IMR-90 (cell line): ENCODE measurements at regions not wholly inside any gene's neighbourhood (a gene's known extent, or its start where the extent isn't known, plus 50 kb on each side); places are given as distances from the start of the nearest gene placed in this dataset.

Experiments
- ATAC-seq: fragments of 200-7000 bp; cut with Tn5 transposase; 2 replicates; pipeline ENCODE4 v1.9.1; 2020; ENCODE audit warnings: low read depth, mild to moderate bottlenecking, moderate library complexity
- BruUV-seq: library from RNA; stranded (reverse); fragments of 400-500 nt; replicated peaks from 2 replicates; lab custom pipeline; 2021; lab: Mats Ljungman, UMichigan
- CTCF ChIA-PET: fragments of 300-600 bp; formaldehyde crosslinking; extraction: SDS; loops from one replicate; lab custom pipeline; 2021; ENCODE audit warnings: antibody characterized with exemption; lab: Yijun Ruan, JAX
- POLR2A ChIA-PET: fragments of 300-600 bp; sonication (Branson Sonifier 250); formaldehyde crosslinking; loops from one replicate; lab custom pipeline; 2022; ENCODE audit warnings: antibody characterized with exemption; ENCODE audit not compliant: unreplicated experiment; lab: Charles Lee
- DNase-seq: peaks from one replicate; pipeline ENCODE4 v3.0.0; 2013
- H2AFZ ChIP-seq: replicated peaks from 2 replicates; pipeline ENCODE3; 2013; ENCODE audit warnings: low read length, mild to moderate bottlenecking; ENCODE audit not compliant: poor library complexity
- H2AK5ac ChIP-seq: 2 replicates; pipeline ENCODE4 v1.6.1; 2013; ENCODE audit warnings: low read depth, low read length, inconsistent platforms
- H2AK9ac ChIP-seq: replicated peaks from 2 replicates; pipeline ENCODE3; 2013; ENCODE audit warnings: mild to moderate bottlenecking, low read depth, low read length, moderate library complexity; ENCODE audit not compliant: poor library complexity
- H2BK120ac ChIP-seq: 2 replicates; pipeline ENCODE4 v1.6.1; 2013; ENCODE audit warnings: low read depth, low read length, inconsistent platforms
- H2BK15ac ChIP-seq: 3 replicates; pipeline ENCODE4 v1.6.1; 2013; ENCODE audit warnings: low read depth, low read length, inconsistent platforms
- H2BK20ac ChIP-seq: 2 replicates; pipeline ENCODE4 v1.6.1; 2013; ENCODE audit warnings: low read depth, mild to moderate bottlenecking, inconsistent platforms, low read length, moderate library complexity
- H2BK5ac ChIP-seq: 2 replicates; pipeline ENCODE4 v1.6.1; 2013; ENCODE audit warnings: mild to moderate bottlenecking, low read depth, low read length, inconsistent platforms; ENCODE audit not compliant: poor library complexity, severe bottlenecking
- H3K14ac ChIP-seq: replicated peaks from 2 replicates; pipeline ENCODE4 v1.6.1; 2013; ENCODE audit warnings: low read depth, low read length, inconsistent platforms
- H3K18ac ChIP-seq: 2 replicates; pipeline ENCODE4 v1.6.1; 2013; ENCODE audit warnings: low read depth, low read length, control low read depth
- H3K23ac ChIP-seq: 2 replicates; pipeline ENCODE4 v1.6.1; 2013; ENCODE audit warnings: low read depth, low read length, inconsistent platforms
- H3K27ac ChIP-seq: 2 replicates; pipeline ENCODE4 v1.5.1; 2013; ENCODE audit warnings: mild to moderate bottlenecking, control low read depth, low read length; ENCODE audit not compliant: insufficient read depth
- H3K27me3 ChIP-seq: 2 replicates; pipeline ENCODE4 v1.6.1; 2013; ENCODE audit warnings: low read length; ENCODE audit not compliant: control insufficient read depth, insufficient read depth
- H3K36me3 ChIP-seq: 2 replicates; pipeline ENCODE4 v1.6.1; 2013; ENCODE audit warnings: low read length, mixed read lengths; ENCODE audit not compliant: control insufficient read depth, insufficient read depth
- H3K4ac ChIP-seq: 2 replicates; pipeline ENCODE4 v1.6.1; 2013; ENCODE audit warnings: low read depth, low read length, inconsistent platforms
- H3K4me1 ChIP-seq: 2 replicates; pipeline ENCODE4 v1.6.1; 2013; ENCODE audit warnings: low read length, mixed read lengths; ENCODE audit not compliant: control insufficient read depth, insufficient read depth
- H3K4me2 ChIP-seq: 2 replicates; pipeline ENCODE4 v1.6.1; 2013; ENCODE audit warnings: low read depth, mild to moderate bottlenecking, control low read depth, low read length, moderate library complexity
- H3K4me3 ChIP-seq: 2 replicates; pipeline ENCODE4 v1.5.1; 2013; ENCODE audit warnings: low read depth, mild to moderate bottlenecking, control low read depth, low read length, moderate library complexity; ENCODE audit not compliant: insufficient read depth
- H3K56ac ChIP-seq: 2 replicates; pipeline ENCODE4 v1.6.1; 2013; ENCODE audit warnings: low read length, inconsistent platforms; ENCODE audit not compliant: insufficient read depth; ENCODE audit errors: extremely low read depth
- H3K79me1 ChIP-seq, 2 experiments: 2 replicates each; pipeline ENCODE4 v1.6.1; 2013; ENCODE audit warnings: low read length in 2 of 2, inconsistent platforms in 1 of 2, low read depth in 1 of 2
- H3K9ac ChIP-seq: 2 replicates; pipeline ENCODE4 v1.6.1; 2013; ENCODE audit warnings: low read depth, low read length, control low read depth
- H3K9me1 ChIP-seq: 2 replicates; pipeline ENCODE4 v1.6.1; 2013; ENCODE audit warnings: low read length, inconsistent platforms; ENCODE audit not compliant: insufficient read depth
- H3K9me3 ChIP-seq: 2 replicates; pipeline ENCODE4 v1.6.1; 2013; ENCODE audit warnings: low read length; ENCODE audit not compliant: control insufficient read depth, insufficient read depth
- H4K20me1 ChIP-seq: 2 replicates; pipeline ENCODE4 v1.6.1; 2013; ENCODE audit warnings: low read length, inconsistent platforms; ENCODE audit not compliant: insufficient read depth
- H4K5ac ChIP-seq: 2 replicates; pipeline ENCODE4 v1.6.1; 2013; ENCODE audit warnings: mild to moderate bottlenecking, low read depth, low read length, control low read depth
- H4K8ac ChIP-seq, 2 experiments: 2 replicates each; pipeline ENCODE4 v1.6.1; 2013; ENCODE audit warnings: low read depth in 2 of 2, low read length in 2 of 2, control low read depth in 1 of 2, inconsistent platforms in 1 of 2
- H4K91ac ChIP-seq: 2 replicates; pipeline ENCODE4 v1.6.1; 2013; ENCODE audit warnings: low read depth, low read length, inconsistent platforms; ENCODE audit not compliant: insufficient read depth
- BHLHE40 ChIP-seq: fragments of 150-350 bp; IDR thresholded peaks from 2 replicates; pipeline ENCODE4 v1.6.1; 2016; ENCODE audit warnings: mild to moderate bottlenecking, low read depth, low read length
- CEBPB ChIP-seq: IDR thresholded peaks from 2 replicates; pipeline ENCODE4 v1.6.1; 2012; ENCODE audit warnings: low read depth, low read length, improper control_type of control experiment
- FOS ChIP-seq: fragments of 150-350 bp; IDR thresholded peaks from 2 replicates; pipeline ENCODE4 v1.6.1; 2016; ENCODE audit warnings: low read depth, low read length
- MAFK ChIP-seq: IDR thresholded peaks from 2 replicates; pipeline ENCODE4 v1.6.1; 2012; ENCODE audit warnings: low read depth, low read length, improper control_type of control experiment
- RCOR1 ChIP-seq: IDR thresholded peaks from 2 replicates; pipeline ENCODE4 v1.6.1; 2012; ENCODE audit warnings: mild to moderate bottlenecking, low read length, improper control_type of control experiment; ENCODE audit not compliant: insufficient replicate concordance
- RFX5 ChIP-seq: IDR thresholded peaks from 2 replicates; pipeline ENCODE4 v1.8.0; 2012; ENCODE audit warnings: low read depth, mild to moderate bottlenecking, low read length, moderate library complexity
- WGBS, 2 experiments: methylation state at CpG; one replicate each; pipeline versions ENCODE4 v1.1.5 to v1.1.7; 2013; ENCODE audit warnings: missing lambda C conversion rate in 2 of 2; ENCODE audit not compliant: insufficient read length in 1 of 2; ENCODE audit errors: extremely low coverage in 2 of 2; 5-methylcytosine and 5-hydroxymethylcytosine counted together
- dilution Hi-C: fragments of 300-500 bp; cut with HindIII; formaldehyde crosslinking; loops from one replicate; pipeline ENCODE4 v1.14.3; 2018; ENCODE audit warnings: low sequenced_read_pairs; ENCODE audit not compliant: unreplicated experiment
- in situ Hi-C: fragments of 300-500 bp; cut with MboI; formaldehyde crosslinking; loops from 3 replicates; pipeline ENCODE4 v1.14.3; 2019; ENCODE audit warnings: low sequenced_read_pairs, inconsistent platforms, mixed read lengths
- intact Hi-C: fragments of 100-400 bp; cut with micrococcal nuclease; formaldehyde crosslinking; loops from 2 replicates; pipeline ENCODE4 v1.10.0; 2022
- TF ChIP-seq, protein P1 (sequence below): fragments of 150-350 bp; IDR thresholded peaks from 2 replicates; pipeline ENCODE4 v1.6.1; 2016; ENCODE audit warnings: low read depth, mild to moderate bottlenecking, low read length, moderate library complexity, borderline replicate concordance

DNA sequence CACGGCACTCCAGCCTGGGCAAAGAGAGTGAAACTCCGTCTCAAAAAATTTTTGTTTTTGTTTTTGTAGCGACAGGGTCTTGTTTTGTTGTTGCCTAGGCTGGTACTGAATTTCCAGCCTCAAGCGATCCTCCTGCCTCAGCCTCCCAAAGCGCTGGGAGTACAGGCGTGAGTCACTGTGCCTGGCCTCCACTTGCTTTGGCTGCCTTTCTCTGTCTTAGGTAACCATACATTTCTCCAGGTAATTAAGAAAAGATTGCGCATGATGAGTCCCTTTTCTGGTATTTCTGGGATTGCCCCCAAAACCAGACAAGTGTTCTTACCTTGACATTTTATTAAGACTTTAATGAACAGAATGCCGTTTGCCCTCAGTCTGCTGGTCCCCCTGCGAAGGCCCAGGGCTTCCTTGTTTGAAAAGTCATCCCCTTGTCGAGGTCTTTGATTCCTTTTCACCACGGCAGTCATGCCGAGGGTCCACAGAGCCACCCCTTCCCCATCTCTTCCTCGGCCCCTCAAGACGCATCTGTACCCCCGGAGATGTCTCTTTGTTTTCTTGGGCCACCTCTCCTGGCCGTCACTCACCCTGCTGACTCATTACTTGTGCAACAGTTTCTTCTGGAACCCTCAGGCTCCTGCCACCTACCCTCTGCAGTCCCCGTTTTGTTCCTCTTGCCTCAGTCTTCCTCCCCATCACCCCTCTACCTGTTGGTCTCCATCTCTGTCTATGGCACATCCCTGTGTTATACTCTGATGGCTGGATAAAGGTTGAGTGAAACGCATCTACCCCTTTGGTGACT, 151.0 kb downstream of the SEC14L1 start:
- no peak overlapping the region for H3K23ac ChIP-seq
- 98% methylated on average over 11 of the region's 18 CpGs; no CpG with 5 or more reads in 1 of the 2 experiments for WGBS, 2 experiments
- H4K91ac ChIP-seq: no peak overlapping the region
- no peaks in the 10 kb centered on the region for H4K20me1 ChIP-seq
- no peak overlapping the region for H4K8ac ChIP-seq
- intact Hi-C loops: no loop called here
- H3K4me3 ChIP-seq: no peak overlapping the region
- peaks cover 14% of the 10 kb centered on the region for H3K9me1 ChIP-seq
- H3K14ac ChIP-seq: no peak overlapping the region
- peak overlapping the region; percentile 40; the same call in 1 of the 2 replicates for H2BK20ac ChIP-seq
- H3K9ac ChIP-seq: no peak overlapping the region
- no peak overlapping the region for H2BK120ac ChIP-seq
- H4K5ac ChIP-seq: no peak overlapping the region
- peaks cover 8 to 53% of the 10 kb centered on the region in 2 experiments for H3K79me1 ChIP-seq
- no peaks in the 10 kb centered on the region for H3K27me3 ChIP-seq
- DNase-seq (no peak), ATAC-seq (no peak)
- peak overlapping the region; percentile 20; the same call in 1 of the 2 replicates for H2AK5ac ChIP-seq
- no peak overlapping the region for H3K4ac ChIP-seq
- no peak overlapping the region for H2BK15ac ChIP-seq
- BruUV-seq: no TSS peak
- ChIA-PET CTCF (no interaction called here), POLR2A (no interaction called here)
- H3K4me2 ChIP-seq: no peak overlapping the region
- H2AK9ac ChIP-seq: no peak overlapping the region
- H3K4me1 ChIP-seq: peaks cover 19% of the 10 kb centered on the region
- in situ Hi-C loops: no loop called here
- H3K18ac ChIP-seq: no peak overlapping the region
- dilution Hi-C loops: no loop called here
- H3K36me3 ChIP-seq: peaks cover 2% of the 10 kb centered on the region; the same call in 1 of the 2 replicates
- no peak overlapping the region for H3K56ac ChIP-seq
- no peaks in the 10 kb centered on the region for H3K9me3 ChIP-seq
- no peak overlapping the region for H2BK5ac ChIP-seq
- H2AFZ ChIP-seq: no peak overlapping the region
- no peak overlapping the region for H3K27ac ChIP-seq
- TF ChIP-seq RCOR1: no peak
- TF ChIP-seq MAFK: no peak
- TF ChIP-seq BHLHE40: no peak
- peak; percentile 27; the same call in 1 of the 2 replicates for TF ChIP-seq CEBPB
- TF ChIP-seq FOS: no peak
- TF ChIP-seq RFX5: no peak
- TF ChIP-seq, protein P1, sequence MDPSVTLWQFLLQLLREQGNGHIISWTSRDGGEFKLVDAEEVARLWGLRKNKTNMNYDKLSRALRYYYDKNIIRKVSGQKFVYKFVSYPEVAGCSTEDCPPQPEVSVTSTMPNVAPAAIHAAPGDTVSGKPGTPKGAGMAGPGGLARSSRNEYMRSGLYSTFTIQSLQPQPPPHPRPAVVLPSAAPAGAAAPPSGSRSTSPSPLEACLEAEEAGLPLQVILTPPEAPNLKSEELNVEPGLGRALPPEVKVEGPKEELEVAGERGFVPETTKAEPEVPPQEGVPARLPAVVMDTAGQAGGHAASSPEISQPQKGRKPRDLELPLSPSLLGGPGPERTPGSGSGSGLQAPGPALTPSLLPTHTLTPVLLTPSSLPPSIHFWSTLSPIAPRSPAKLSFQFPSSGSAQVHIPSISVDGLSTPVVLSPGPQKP: no peak
